ENCODE measurements at regions not wholly inside any gene's neighbourhood (a gene's known extent, or its start where the extent isn't known, plus 50 kb on each side); places are given as distances from the start of the nearest gene placed in this dataset.

- Histone ChIP-seq H3K4me1 (ENCODE audit: insufficient read depth, low read length) (no peaks in the 10 kb centered on the region), H2AFZ (ENCODE audit: low read length) (no peak overlapping the region), H3F3A (ENCODE audit: low read length, unreplicated experiment) (no peaks in the 10 kb centered on the region), H3K36me3 (ENCODE audit: low read depth, low read length) (no peaks in the 10 kb centered on the region), H3K27ac (ENCODE audit: low read length) (no peak overlapping the region), H3K4me3 (ENCODE audit: low read length) (no peak overlapping the region), H3K79me2 (ENCODE audit: low read length) (no peaks in the 10 kb centered on the region), H3K9me3 (ENCODE audit: low read length) (no peaks in the 10 kb centered on the region), H3K9me2 (replicated peaks; ENCODE audit: low read length) (no peaks in the 10 kb centered on the region), H3K4me2 (ENCODE audit: low read length) (no peak overlapping the region), H4K20me1 (ENCODE audit: low read length) (no peaks in the 10 kb centered on the region), H3K27me3 (ENCODE audit: low read length) (no peaks in the 10 kb centered on the region), H3K9ac (ENCODE audit: low read length) (no peak overlapping the region)
- intact Hi-C loops (cut with micrococcal nuclease): no loop called here
- TF ChIP-seq EZH2 (IDR thresholded peaks at IDR 0.05; ENCODE audit: low read length, unreplicated experiment) (no peak), CTCF (conservative IDR thresholded peaks at IDR 0.05; ENCODE audit: low read depth, low read length) (no peak), EZH2phosphoT487 (IDR thresholded peaks at IDR 0.05; ENCODE audit: borderline replicate concordance, low read length) (no peak)
- DNase-seq (no peak), ATAC-seq (no peak)
- BruUV-seq (replicated peaks): no TSS peak
- POLR2A ChIA-PET (ENCODE audit: unreplicated experiment): no interaction called here
- CTCF ChIA-PET: no interaction called here
Observed at GRCh38 chr5:3341446-3342240, 254.0 kb upstream of the IRX1 start.

- Histone ChIP-seq H2AFZ (ENCODE audit: low read length) (no peak overlapping the region), H3K79me2 (ENCODE audit: low read length) (no peaks in the 10 kb centered on the region), H3K4me3 (ENCODE audit: low read length) (no peak overlapping the region), H3K9me2 (replicated peaks; ENCODE audit: low read length) (no peaks in the 10 kb centered on the region), H3K4me1 (ENCODE audit: insufficient read depth, low read length) (no peaks in the 10 kb centered on the region), H3K9me3 (ENCODE audit: low read length) (no peaks in the 10 kb centered on the region), H3K27ac (ENCODE audit: low read length) (no peak overlapping the region), H3K36me3 (ENCODE audit: low read depth, low read length) (no peaks in the 10 kb centered on the region), H3F3A (ENCODE audit: low read length, unreplicated experiment) (no peaks in the 10 kb centered on the region), H3K27me3 (ENCODE audit: low read length) (no peaks in the 10 kb centered on the region), H3K4me2 (ENCODE audit: low read length) (no peak overlapping the region), H3K9ac (ENCODE audit: low read length) (no peak overlapping the region), H4K20me1 (ENCODE audit: low read length) (no peaks in the 10 kb centered on the region)
- POLR2A ChIA-PET (ENCODE audit: unreplicated experiment): no interaction called here
- intact Hi-C loops (cut with micrococcal nuclease): no loop called here
- BruUV-seq (replicated peaks): no TSS peak
- CTCF ChIA-PET: no interaction called here
- no peak for ATAC-seq
- no peak for TF ChIP-seq EZH2 (IDR thresholded peaks at IDR 0.05; ENCODE audit: low read length, unreplicated experiment)
- no peak for TF ChIP-seq EZH2phosphoT487 (IDR thresholded peaks at IDR 0.05; ENCODE audit: borderline replicate concordance, low read length)
- TF ChIP-seq CTCF (conservative IDR thresholded peaks at IDR 0.05; ENCODE audit: low read depth, low read length): no peak
- DNase-seq: no peak
Observed at GRCh38 chr5:3340471-3340870, 255.2 kb upstream of the IRX1 start.

GRCh38 chr5:3339798-3340115, 255.9 kb upstream of the IRX1 start:
- no peaks in the 10 kb centered on the region for H3K36me3 ChIP-seq (ENCODE audit: low read depth, low read length)
- ChIA-PET CTCF (no interaction called here), POLR2A (ENCODE audit: unreplicated experiment) (no interaction called here)
- TF ChIP-seq CTCF (conservative IDR thresholded peaks at IDR 0.05; ENCODE audit: low read depth, low read length) (no peak), EZH2 (IDR thresholded peaks at IDR 0.05; ENCODE audit: low read length, unreplicated experiment) (no peak), EZH2phosphoT487 (IDR thresholded peaks at IDR 0.05; ENCODE audit: borderline replicate concordance, low read length) (no peak)
- H3K27ac ChIP-seq (ENCODE audit: low read length): no peak overlapping the region
- no peaks in the 10 kb centered on the region for H3K4me1 ChIP-seq (ENCODE audit: insufficient read depth, low read length)
- no peak overlapping the region for H2AFZ ChIP-seq (ENCODE audit: low read length)
- no peaks in the 10 kb centered on the region for H3K27me3 ChIP-seq (ENCODE audit: low read length)
- no peaks in the 10 kb centered on the region for H3K9me2 ChIP-seq (replicated peaks; ENCODE audit: low read length)
- H3K9me3 ChIP-seq (ENCODE audit: low read length): no peaks in the 10 kb centered on the region
- DNase-seq (no peak), ATAC-seq (no peak)
- H3K4me3 ChIP-seq (ENCODE audit: low read length): no peak overlapping the region
- H3K9ac ChIP-seq (ENCODE audit: low read length): no peak overlapping the region
- no peak overlapping the region for H3K4me2 ChIP-seq (ENCODE audit: low read length)
- intact Hi-C loops (cut with micrococcal nuclease): no loop called here
- no peaks in the 10 kb centered on the region for H4K20me1 ChIP-seq (ENCODE audit: low read length)
- H3F3A ChIP-seq (ENCODE audit: low read length, unreplicated experiment): no peaks in the 10 kb centered on the region
- H3K79me2 ChIP-seq (ENCODE audit: low read length): no peaks in the 10 kb centered on the region
- BruUV-seq (replicated peaks): no TSS peak
